ENCODE measurements at regions not wholly inside any gene's neighbourhood (a gene's known extent, or its start where the extent isn't known, plus 50 kb on each side); places are given as distances from the start of the nearest gene placed in this dataset.

GRCh38 chr3:177930771-177931170 is 605.5 kb upstream of the KCNMB2 start:
- Histone ChIP-seq H3K27me3 (ENCODE audit: insufficient read depth, low read depth, low read length) (no peaks in the 10 kb centered on the region), H3K4me2 (ENCODE audit: low read length) (no peak overlapping the region), H3K79me2 (replicated peaks; ENCODE audit: insufficient read depth, low read length) (no peaks in the 10 kb centered on the region), H4K20me1 (ENCODE audit: insufficient read depth) (no peaks in the 10 kb centered on the region), H3K27ac (ENCODE audit: low read length) (no peak overlapping the region), H2AFZ (ENCODE audit: low read depth, low read length) (no peak overlapping the region), H3K4me3 (ENCODE audit: low read length) (no peak overlapping the region), H3F3A (ENCODE audit: insufficient read depth, low read length, poor library complexity, severe bottlenecking) (no peaks in the 10 kb centered on the region), H3K9me3 (ENCODE audit: low read length) (no peaks in the 10 kb centered on the region), H3K36me3 (ENCODE audit: insufficient read depth, low read length) (no peaks in the 10 kb centered on the region), H3K9me2 (ENCODE audit: insufficient read depth, low read length) (no peaks in the 10 kb centered on the region), H3K9ac (ENCODE audit: low read length) (no peak overlapping the region)
- TF ChIP-seq POLR2AphosphoS5 (IDR thresholded peaks at IDR 0.05) (no peak), EP300 (conservative IDR thresholded peaks at IDR 0.05; ENCODE audit: poor library complexity, severe bottlenecking) (no peak)

GRCh38 chr3:177931346-177931745 is 604.9 kb upstream of the KCNMB2 start:
- H3K4me2 ChIP-seq (ENCODE audit: low read length), result no peak overlapping the region

More at GRCh38 chr3:177931346-177931745, 604.9 kb upstream of the KCNMB2 start:
- TF ChIP-seq RAD21 (conservative IDR thresholded peaks at IDR 0.05) (no peak), REST (IDR thresholded peaks at IDR 0.05; ENCODE audit: borderline replicate concordance) (no peak), TAF1 (IDR thresholded peaks at IDR 0.05; ENCODE audit: low read depth) (no peak), MXI1 (conservative IDR thresholded peaks at IDR 0.05; ENCODE audit: poor library complexity, severe bottlenecking) (no peak), CTCF (IDR thresholded peaks at IDR 0.05; ENCODE audit: poor library complexity, severe bottlenecking) (no peak), SMC3 (conservative IDR thresholded peaks at IDR 0.05; ENCODE audit: poor library complexity) (no peak), EZH2 (IDR thresholded peaks at IDR 0.05; ENCODE audit: borderline replicate concordance, insufficient read depth, low read length, poor library complexity, severe bottlenecking) (no peak), EP300 (conservative IDR thresholded peaks at IDR 0.05; ENCODE audit: poor library complexity, severe bottlenecking) (no peak), POLR2AphosphoS5 (IDR thresholded peaks at IDR 0.05) (no peak)
- H3K9me3 ChIP-seq (ENCODE audit: low read length), result no peaks in the 10 kb centered on the region
- no peaks in the 10 kb centered on the region for H4K20me1 ChIP-seq (ENCODE audit: insufficient read depth)
- H3K4me3 ChIP-seq (ENCODE audit: low read length), result no peak overlapping the region
- no peaks in the 10 kb centered on the region for H3K79me2 ChIP-seq (replicated peaks; ENCODE audit: insufficient read depth, low read length)
- no peaks in the 10 kb centered on the region for H3K36me3 ChIP-seq (ENCODE audit: insufficient read depth, low read length)
- no peak overlapping the region for H3K9ac ChIP-seq (ENCODE audit: low read length)
- H3K27ac ChIP-seq (ENCODE audit: low read length), result no peak overlapping the region
- no peak overlapping the region for H2AFZ ChIP-seq (ENCODE audit: low read depth, low read length)
- H3K27me3 ChIP-seq (ENCODE audit: insufficient read depth, low read depth, low read length), result no peaks in the 10 kb centered on the region
- H3K9me2 ChIP-seq (ENCODE audit: insufficient read depth, low read length), result no peaks in the 10 kb centered on the region
- no peaks in the 10 kb centered on the region for H3F3A ChIP-seq (ENCODE audit: insufficient read depth, low read length, poor library complexity, severe bottlenecking)

Data from neural cell (in vitro differentiated cells).